Occipital lobe (tissue), 1 donor: ENCODE measurements at regions not wholly inside any gene's neighbourhood (a gene's known extent, or its start where the extent isn't known, plus 50 kb on each side); places are given as distances from the start of the nearest gene placed in this dataset.

Experiments
- DNase-seq: peaks from one replicate; lab custom pipeline; 2025; lab: John Stamatoyannopoulos, UW

- no peak for DNase-seq
Observed at GRCh38 chr2:126990605-126991532, 92.2 kb downstream of the TEX51 start.

GRCh38 chr2:126994340-126994777, 95.7 kb downstream of the TEX51 start:
- DNase-seq = no peak

- DNase-seq = no peak
Observed at GRCh38 chr2:126995621-126996377, 97.1 kb downstream of the TEX51 start.

GRCh38 chr2:126996378-126996699, 97.6 kb downstream of the TEX51 start:
- DNase-seq = no peak
